ENCODE measurements at regions not wholly inside any gene's neighbourhood (a gene's known extent, or its start where the extent isn't known, plus 50 kb on each side); places are given as distances from the start of the nearest gene placed in this dataset.
"Not testable (repeated sequence)": the region's sequence is repeated elsewhere in the genome, so short reads cannot be mapped to it uniquely, and the experiment has no call there.

- no peak for DNase-seq
Measured at GRCh38 chr12:124222368-124223245, 72.3 kb upstream of the RFLNA start.

GRCh38 chr12:124223733-124224138 lies 71.2 kb upstream of the RFLNA start:
- DNase-seq = not testable (repeated sequence)

- DNase-seq = no peak
Measured at GRCh38 chr12:124224535-124225110, 70.3 kb upstream of the RFLNA start.

GRCh38 chr12:124225730-124226129 lies 69.2 kb upstream of the RFLNA start:
- DNase-seq = no peak

GRCh38 chr12:124227951-124228711 lies 66.8 kb upstream of the RFLNA start:
- DNase-seq = peak; percentile 35

GRCh38 chr12:124229520-124229919 lies 65.4 kb upstream of the RFLNA start:
- DNase-seq = no peak

GRCh38 chr12:124230117-124230757 lies 64.7 kb upstream of the RFLNA start:
- DNase-seq = no peak

- DNase-seq = no peak
Measured at GRCh38 chr12:124230789-124231188, 64.1 kb upstream of the RFLNA start.

- no peak for DNase-seq
Measured at GRCh38 chr12:124231980-124232653, 62.8 kb upstream of the RFLNA start.

- no peak for DNase-seq
Measured at GRCh38 chr12:124232654-124232987, 62.3 kb upstream of the RFLNA start.

GRCh38 chr12:124233041-124233796 lies 61.7 kb upstream of the RFLNA start:
- DNase-seq = peak; percentile 96

GRCh38 chr12:124233846-124234640 lies 60.9 kb upstream of the RFLNA start:
- DNase-seq = peak; percentile 30

- DNase-seq = peak; percentile 92
Measured at GRCh38 chr12:124236625-124237031, 58.3 kb upstream of the RFLNA start.

- no peak for DNase-seq
Measured at GRCh38 chr12:124238886-124239285, 56.0 kb upstream of the RFLNA start.

GRCh38 chr12:124240493-124240892 lies 54.4 kb upstream of the RFLNA start:
- DNase-seq = no peak

- no peak for DNase-seq
Measured at GRCh38 chr12:124241776-124242528, 52.9 kb upstream of the RFLNA start.

GRCh38 chr12:124242529-124243065 lies 52.3 kb upstream of the RFLNA start:
- DNase-seq = no peak

GRCh38 chr12:124243936-124244335 lies 51.0 kb upstream of the RFLNA start:
- no peak for DNase-seq
